ENCODE measurements at regions not wholly inside any gene's neighbourhood (a gene's known extent, or its start where the extent isn't known, plus 50 kb on each side); places are given as distances from the start of the nearest gene placed in this dataset.
A peak's percentile ranks its signal among the peaks of the same experiment; 100 is the strongest.
"Not testable (repeated sequence)": the region's sequence is repeated elsewhere in the genome, so short reads cannot be mapped to it uniquely, and the experiment has no call there.

DNA sequence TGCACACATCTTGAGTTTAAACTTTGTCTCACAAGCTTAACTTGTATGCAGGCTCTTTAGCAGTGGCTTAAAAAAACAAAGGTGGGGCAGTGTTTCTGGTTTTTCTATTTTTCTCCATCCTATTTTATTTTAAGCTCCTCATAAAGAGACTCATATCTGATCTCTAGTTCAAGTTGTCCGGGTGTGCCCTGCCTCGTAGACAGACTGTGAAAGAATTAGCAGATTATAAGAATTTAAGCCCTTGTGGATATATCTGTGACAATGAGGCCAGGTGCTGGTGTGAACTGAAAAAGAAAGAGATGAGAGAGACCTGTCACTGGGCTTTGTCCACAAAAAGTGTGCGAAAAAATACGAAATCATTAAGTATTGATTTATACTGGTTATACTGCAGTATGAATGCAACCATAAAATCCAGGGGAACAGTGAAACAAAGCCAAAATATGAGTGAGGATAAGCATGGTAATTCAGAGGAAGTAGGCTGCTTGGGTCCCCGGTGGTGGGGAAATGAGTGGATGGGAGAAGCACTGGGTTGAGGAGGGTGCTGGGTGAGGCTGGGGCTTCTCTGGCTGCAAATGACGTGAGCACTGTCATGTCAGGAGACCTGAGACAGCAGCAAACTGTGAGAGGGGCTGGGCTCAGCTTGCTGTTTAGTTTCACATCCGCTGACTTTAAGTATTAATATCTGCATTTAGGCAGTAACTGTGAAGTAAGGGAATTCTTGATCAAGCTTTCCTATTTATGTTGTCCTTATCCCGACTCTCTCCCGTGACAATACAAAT lies 179.7 kb upstream of the ANKRD55 start:
- no peak for DNase-seq

DNA sequence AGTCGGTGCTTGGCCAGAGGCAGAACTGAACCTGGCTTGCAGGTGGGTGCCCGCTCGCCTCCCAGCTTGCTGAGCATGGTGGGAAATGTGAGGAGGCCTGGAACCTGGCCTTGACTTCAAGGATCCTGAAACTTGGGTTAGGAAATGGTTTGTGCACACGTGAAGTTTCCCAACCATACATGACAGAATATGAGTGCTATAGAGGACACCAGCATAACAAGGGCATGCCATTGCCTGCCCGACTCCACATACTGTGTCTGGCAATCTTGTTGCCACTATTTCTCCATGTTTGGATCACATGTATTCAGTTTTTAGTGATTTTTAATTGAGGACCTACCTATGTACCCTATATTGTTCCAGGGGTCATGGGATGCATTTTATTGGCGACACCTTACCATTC lies 177.6 kb upstream of the ANKRD55 start:
- no peak for DNase-seq

DNA sequence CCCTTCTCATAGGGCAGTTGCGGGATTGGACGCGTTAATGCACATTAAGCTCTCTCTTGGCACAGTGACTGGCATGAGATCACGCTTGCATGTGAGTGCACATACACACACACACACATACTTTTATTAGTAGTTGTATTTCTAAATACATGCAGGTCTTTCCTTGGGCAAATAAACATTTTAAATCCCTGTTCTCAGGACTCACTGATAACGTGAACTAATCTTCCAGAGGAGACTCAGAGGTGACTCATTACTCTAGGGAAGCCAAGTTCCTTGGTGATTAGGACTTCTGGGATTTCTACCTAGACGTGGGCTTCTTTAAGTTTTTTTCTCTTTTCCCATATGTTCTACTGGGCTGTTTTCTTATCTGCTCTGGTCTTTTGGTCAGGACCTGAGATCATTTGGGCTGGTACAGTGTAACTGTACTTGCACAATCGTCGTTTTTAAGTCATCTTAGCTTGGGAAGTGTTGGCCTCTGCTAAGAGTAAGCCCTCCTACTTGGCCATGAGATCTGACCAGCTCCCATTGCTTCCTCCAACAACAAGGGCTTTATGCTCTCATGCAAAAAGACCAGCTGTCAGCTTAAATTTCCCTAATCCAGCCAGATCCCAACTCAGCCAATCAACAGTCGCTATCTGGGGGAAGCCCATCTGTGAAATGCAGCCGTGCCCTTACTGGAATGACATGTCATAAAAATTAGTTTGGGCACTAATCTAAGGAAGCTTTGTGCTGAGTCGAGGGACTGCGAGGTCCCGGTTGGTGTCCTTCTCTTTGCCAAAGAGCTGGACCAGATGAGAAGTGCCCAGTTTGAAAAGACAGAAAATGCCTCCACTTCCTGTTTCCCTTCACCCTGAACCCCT lies 176.4 kb upstream of the ANKRD55 start:
- DNase-seq, result no peak

DNA sequence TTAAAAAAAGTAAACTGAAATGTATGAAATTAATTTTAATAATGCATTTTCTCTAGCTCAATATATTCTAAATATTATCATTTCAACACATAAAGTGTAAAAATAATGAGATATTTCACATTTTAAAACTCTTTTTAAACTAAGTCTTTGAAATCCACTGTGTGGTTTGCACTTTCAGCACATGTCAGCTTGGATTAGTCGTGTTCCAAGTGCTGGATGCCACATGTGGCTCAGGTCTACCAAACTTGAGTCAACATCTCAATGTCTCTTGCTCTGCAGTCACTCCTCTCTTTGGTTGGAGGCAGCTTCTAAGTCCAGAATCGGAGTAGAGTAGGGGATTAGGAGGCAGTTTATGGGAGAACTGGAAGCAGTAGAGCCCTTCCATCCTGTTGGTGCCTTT lies 173.7 kb upstream of the ANKRD55 start:
- no peak for DNase-seq

DNA sequence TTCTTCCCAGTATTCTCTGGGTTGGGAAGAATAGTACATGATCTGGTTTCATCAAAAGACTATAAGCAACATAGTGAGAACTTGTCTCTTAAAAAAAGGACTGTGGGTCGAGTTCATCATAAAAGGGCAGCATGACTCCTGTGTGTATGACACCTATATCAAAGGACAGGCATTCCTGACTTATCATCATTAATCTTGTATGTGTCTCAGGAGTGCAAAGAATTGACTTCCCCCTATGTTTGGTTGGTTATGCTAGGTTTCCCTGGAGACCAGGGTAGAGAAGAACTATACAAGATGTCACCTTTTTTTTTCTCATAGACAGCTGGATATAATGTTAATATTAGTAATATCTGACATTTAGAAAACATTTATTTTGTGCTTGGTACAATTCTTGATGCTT lies 173.1 kb upstream of the ANKRD55 start:
- peak; percentile 22 for DNase-seq

DNA sequence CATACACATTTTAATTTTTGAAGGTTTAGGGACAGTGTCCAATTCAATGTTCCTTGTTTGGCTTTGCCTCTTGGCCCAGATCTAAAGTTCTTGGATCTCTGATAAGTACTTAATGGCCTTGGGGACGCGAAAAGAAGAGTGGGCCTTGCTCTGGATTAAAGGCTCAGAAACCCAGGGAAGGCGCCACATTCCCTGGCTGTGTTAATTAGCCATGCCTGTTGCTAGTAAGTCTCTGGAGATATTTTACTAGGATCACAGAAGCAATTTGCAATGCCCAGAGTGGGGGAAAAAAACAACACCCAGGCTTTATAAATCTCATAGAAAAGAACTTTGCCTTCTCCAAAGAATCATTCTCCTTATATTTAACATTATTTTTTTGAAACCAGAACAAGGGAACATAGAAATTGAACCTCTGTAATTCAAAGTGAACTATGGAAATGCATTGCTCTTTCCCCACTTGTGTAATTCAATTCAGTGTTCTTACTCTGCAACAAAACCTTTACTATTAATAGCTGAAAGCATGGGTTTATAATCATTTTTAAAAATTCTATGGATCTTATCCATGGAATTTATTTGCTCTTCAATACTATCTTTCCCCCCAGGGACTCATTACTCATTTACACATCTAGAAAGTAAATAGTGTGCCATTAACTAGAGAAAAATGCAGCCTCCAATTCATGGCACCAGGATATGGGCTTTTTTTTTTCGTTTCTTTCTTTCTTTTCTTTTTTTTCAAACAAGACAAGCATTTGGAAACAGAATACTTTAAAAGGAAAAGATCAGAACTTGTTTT lies 172.2 kb upstream of the ANKRD55 start:
- DNase-seq, result peak; percentile 60

DNA sequence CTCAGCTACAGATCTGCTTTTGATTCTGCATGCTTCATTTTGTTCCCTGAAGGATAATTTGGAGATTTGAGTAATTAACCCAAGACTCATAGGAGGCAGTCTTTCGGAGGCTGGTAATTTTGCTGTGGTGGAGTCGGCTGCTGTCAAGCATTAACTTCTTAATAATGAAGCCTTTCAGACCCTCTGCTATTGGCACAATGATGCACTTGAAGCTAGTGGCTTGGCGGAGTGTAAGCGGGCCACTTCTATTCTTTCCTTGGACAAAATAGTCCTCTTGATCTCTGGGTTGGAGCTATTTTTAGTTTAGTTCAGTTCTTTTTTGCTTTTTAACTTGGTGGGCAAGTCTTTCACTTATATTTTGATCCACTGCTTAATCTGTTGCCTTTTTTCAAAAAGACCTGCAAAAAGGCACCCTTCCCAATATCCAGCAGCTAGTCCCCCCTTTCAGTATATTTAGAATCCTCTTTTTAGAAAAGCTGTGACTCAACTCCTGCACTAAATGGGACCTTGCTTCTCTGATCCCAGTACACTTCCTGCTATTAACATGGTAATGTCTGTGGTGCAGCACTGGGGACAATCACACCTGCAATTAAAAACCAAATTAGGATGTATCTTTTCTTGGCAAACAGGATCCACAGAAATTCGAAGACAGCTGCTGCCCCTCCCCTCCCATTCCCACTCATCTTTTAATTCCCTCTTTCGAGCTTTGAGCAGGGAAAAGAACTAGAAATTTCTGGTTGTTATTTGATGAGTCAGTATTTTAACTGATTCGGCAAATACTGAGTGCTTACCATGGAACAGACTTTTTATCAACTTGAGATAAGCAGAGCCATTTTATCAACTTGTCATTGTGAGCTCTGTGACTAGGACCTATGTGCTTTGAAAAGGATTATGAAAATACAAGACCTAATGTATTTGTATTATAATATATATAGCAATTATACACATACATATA lies 169.4 kb upstream of the ANKRD55 start:
- peak; percentile 45 for DNase-seq

DNA sequence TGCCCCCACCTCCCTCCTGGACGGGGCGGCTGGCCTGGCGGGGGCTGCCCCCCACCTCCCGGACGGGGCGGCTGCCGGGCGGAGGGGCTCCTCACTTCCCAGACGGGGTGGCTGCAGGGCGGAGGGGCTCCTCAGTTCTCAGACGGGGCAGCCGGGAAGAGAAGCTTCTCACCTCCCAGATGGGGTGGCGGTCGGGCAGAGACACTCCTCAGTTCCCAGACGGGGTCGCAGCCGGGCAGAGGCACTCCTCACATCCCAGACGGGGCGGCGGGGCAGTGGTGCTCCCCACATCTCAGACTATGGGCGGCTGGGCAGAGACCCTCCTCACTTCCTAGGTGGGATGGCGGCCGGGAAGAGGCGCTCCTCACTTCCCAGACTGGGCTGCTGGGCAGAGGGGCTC lies 164.7 kb upstream of the ANKRD55 start:
- not testable (repeated sequence) for DNase-seq

DNA sequence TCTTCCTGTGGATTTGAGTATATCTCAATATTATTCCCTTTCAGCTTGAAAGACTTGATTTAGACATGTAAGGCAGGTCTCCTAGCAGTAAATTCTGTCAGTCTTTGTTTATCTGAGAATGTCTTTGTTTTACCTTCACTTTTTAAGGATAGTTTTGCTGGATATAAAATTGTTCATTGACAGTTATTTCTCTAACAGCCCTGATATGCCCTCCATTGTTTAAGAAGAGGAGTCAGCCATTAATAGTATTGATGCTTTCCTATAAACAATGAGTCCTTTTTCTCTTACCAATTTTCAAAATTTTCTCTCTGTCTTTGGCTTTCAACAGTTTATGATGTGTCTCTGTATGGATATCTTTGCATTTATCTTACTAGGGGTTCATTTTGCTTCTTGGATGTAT lies 163.5 kb upstream of the ANKRD55 start:
- no peak for DNase-seq

DNA sequence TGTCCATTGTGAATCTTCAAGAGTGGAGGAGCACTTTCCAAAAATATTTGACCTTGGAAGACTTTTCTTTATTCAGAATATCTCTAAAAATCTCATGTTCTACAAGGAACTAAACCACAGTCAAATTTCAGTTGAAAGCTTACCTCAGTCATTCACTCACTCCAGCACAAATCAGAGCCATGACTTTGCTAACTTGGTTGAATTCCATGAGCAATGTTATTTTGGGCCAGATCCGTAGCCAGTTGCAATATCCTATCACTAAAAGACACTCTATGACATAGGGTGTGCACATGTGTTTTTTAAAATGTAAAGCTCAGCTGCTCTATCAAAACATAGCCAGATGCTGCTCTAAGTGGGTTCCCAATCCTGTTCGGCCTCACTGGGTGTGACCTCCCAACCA lies 156.1 kb upstream of the ANKRD55 start:
- DNase-seq, result no peak

DNA sequence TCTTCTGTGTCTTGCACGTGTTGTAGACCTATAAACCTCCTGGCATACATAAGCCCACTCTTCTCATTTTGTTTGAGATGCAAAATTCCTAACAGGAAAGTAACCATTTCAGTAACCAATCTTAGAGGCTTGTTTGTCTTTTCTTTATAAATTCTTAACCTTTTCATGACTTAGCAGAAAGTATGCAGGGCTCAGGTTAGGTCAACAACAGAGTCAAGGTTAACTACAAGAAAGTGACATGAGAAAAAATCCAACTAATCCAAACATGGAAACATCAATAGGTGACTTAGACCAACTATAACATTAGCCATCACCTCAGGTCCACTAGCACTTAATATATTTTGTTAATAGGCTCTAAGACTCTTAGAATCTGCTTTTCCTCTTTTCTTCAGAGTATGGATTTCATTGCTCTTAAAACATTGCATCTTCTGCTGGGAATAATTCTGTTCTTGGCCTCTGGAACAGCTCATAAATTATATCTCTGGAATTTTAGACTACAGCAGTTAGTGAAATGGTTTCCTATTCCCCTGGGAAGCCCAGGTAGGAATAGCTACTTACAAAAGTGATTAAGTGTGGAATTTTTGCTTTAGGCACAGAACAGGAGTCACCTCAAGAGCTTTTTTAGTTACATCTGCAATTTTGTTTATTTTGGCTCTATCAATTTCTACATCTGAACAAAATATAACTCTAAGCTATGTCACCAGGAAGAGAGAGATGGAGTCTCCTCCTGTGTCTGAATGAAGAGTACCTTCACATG lies 155.3 kb upstream of the ANKRD55 start:
- DNase-seq, result no peak

DNA sequence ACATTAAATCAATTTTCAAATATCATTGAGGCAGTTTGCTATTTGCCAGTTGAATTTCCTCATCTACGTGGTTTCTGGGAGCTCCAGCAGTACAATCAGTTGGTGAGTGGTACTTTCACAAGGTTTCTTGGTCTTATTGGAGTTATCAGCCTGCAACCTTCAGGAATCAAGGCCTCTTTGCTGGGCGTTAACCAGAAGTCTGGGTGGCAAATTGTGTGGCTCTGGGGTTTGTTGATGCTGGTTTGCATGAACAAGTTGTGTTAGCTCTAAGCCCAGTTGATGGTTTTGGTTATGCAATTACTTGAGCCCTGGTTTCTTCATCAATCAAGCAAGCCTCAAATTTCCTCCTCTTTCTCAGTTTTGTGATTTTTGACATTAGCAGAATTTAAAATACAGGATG lies 152.9 kb upstream of the ANKRD55 start:
- DNase-seq, result no peak

DNA sequence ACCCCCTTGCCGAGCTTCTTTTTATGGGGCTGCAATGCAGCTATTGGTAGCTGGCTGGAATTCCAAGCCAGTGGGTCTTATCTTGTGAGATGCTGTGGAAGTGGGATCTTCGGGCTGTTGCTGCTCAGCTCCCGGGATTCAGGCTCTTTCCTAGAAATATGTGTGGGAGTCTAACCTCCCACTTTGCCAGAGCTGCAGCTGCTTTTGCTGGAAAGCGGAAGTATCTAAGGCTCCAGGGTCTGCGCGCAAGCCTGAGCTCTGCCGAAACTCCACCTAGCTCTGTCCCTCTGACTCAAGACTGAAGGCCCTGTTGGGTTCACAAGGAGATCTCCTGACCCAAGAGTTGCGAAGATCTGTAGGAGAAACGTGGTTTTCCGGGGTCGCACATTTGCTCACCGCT lies 151.1 kb upstream of the ANKRD55 start:
- no peak for DNase-seq

DNA sequence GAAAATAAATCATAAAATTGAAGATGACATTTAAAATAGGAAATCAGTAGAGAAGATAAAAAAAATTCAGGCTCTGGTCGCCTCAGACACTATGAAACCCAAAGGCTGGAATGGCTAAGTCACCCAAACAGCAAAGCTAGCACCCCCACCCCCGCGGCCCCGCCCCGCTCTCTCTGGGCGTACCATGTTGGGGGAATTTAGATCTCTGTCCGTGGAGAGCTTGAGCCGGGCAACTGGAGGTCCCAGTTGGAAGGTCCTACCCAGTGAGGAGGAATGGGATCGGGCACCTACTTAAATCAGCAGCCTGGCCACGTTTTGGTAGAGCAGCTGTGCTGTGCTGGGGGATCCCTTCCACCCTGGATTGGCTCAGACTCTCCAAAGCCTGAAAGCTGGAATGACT lies 150.6 kb upstream of the ANKRD55 start:
- no peak for DNase-seq

DNA sequence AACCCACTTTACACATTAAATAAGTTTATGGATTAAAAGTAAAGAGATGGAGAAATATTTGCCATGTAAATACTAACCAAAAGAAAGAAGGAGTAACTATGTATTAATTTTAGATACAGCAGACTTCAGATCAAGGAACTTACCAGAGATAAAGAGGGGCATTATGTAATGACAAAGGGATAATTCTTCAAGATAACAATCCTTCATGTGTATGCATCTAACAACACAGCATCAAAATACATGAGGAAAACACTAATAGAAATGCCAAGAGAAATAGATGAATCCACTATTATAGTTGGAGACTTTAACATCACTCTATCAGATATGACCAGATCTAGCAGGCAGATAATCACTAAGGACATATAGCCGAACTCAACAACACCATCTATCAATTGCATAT lies 149.8 kb upstream of the ANKRD55 start:
- DNase-seq, result no peak

DNA sequence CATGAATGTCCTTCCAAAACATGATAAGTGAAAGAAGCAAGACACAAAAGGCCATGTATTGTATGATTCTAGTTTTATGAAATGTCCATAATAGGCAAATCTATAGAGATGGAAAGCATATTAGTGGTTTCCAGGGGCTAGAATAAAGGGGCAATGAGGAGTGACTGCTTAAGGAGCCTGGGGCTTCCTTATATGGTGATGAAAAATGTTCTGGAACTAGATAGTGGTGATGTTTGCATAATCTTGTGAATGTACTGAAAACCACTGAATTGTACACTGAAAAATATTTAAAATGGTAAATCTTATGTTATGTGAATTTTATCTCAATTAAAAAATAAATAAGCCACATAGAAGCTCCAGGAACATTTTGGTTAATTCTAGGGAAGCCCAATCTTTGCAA lies 144.4 kb upstream of the ANKRD55 start:
- DNase-seq, result no peak

DNA sequence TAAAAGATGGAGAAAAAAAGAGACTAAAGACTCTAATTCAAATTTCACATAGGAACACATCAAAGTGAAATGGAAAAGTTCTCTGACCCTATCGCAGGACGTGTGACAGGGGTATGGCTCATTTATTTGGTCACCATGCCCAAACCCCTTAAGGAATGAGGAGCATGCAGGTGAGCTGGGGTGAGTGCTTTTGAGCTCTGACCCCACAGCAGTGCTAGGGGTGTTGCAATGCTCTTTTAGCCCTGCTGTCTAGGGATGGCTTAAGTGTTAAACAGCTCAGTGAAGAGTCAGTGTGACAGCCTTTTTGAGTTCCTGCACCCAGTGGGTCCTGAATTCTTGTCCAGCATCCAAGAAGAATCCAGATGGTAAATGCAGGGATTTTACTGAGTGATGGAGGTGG lies 143.0 kb upstream of the ANKRD55 start:
- no peak for DNase-seq

DNA sequence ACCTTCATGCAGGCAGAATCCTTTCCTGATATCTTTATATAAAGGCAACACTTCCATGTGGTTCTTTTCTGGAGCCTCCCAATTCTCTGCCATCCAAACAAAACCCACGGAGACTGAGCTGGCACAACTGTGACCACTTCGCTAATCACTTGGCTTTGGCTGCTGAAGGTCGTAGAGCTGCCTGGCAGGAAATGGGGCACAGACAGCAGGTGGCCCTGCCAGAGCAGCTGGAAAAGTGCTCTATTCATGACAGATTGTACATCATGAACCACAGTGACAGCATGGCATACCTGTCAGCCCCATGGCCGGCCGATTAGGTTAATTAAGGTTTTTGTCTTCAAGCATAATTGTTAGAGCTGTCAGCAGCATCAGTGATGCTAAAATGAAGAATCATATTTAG lies 141.9 kb upstream of the ANKRD55 start:
- peak; percentile 46 for DNase-seq

DNA sequence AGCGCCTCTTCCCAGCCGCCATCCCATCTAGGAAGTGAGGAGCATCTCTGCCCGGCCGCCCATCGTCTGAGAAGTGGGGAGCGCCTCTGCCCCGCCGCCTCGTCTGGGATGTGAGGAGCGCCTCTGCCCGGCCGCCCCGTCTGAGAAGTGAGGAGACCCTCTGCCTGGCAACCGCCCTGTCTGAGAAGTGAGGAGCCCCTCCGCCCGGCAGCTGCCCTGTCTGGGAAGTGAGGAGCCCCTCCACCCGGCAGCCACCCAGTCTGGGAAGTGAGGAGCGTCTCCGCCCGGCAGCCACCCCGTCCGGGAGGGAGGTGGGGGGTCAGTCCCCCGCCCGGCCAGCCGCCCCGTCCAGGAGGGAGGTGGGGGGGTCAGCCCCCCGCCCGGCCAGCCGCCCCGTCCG lies 139.4 kb upstream of the ANKRD55 start:
- DNase-seq, result not testable (repeated sequence)

DNA sequence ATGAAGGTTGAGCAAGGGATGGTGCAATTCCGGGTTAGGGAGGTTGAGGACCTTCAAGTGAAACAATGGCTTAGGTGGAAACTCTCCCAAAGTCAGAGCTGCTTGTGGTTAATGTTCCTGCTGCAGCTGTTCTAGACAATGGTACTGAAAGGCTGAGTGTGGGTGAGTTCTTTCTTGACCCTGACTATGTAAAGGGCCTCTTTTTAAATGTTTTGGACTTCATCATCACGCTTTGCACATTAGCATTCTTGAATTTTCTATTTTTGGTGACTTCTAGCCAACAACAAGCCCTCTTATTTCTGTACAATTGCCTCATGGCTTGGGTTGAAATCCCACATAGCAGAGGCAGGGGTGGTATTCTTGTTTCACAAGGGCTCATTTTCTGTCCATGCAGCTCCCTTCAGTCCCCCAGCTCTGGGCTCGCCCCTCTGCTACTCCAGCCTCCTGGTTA lies 136.3 kb upstream of the ANKRD55 start:
- DNase-seq, result no peak

DNA sequence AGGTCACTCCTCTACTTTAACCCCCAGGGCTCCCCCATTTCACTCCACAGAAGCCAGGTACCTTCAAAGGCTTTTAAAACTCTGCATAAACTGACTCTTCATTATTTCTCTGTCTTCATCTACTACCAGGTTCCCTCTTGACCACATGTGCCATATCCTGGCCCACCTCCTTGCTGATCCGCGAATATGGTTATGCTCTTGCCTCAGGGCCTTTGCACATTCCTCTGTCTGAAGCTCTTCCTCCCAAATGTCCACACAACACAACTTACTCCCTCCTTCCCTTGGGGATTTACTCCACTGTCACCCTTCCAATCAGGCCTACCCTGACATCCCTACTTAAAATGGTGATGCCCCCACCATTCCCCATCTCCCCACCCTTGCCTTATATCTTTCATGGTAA lies 134.6 kb upstream of the ANKRD55 start:
- DNase-seq, result no peak

DNA sequence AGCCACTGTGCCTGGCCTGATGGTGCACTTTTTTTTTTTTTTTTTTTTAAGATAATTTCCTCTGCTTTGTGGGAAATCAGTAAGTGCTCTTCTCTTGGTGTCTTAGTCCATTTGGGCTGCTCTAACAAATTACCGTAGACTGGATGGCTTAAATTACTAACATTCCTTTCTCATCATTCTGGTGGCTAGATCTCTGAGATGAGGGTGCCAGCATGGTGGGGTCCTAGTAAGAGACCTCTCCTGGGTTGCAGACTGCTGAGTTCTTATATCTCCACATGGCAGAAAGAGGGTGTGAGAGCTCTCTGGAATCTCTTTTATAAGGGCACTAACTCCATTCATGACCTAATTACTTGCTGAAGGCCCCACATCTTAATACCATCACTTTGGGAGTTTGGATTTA lies 133.9 kb upstream of the ANKRD55 start:
- DNase-seq, result no peak

Measured in NCI-H146 (cell line).